ENCODE measurements at regions not wholly inside any gene's neighbourhood (a gene's known extent, or its start where the extent isn't known, plus 50 kb on each side); places are given as distances from the start of the nearest gene placed in this dataset.

DNA sequence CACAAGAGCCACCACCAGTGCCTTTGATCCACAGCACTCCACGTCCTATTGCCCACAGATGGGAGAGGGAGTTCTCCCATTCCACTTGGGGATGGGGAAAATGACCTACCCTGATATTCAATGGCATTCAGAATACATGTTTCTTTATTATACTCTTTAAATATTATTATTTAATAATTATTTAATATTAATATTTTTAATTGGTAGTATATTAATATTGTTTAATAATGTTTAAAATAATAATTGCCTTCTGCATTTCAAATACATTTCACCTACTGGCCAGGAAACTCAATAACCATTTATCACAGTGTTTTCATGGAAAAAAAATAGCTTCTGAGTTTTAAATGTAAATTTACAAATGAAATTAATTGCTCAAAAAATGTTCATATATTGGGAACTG lies 127.4 kb upstream of the G2E3 start:
- Mint-ChIP-seq H3K27ac (ENCODE audit: low read depth, unreplicated experiment) (no peak overlapping the region), H3K36me3 (ENCODE audit: insufficient read depth, unreplicated experiment) (no peaks in the 10 kb centered on the region), H3K4me3 (ENCODE audit: unreplicated experiment) (no peak overlapping the region), H3K27me3 (ENCODE audit: insufficient read depth, unreplicated experiment) (peaks cover 5% of the 10 kb centered on the region), H3K4me1 (ENCODE audit: insufficient read depth, unreplicated experiment) (no peaks in the 10 kb centered on the region), H3K9me3 (ENCODE audit: unreplicated experiment) (peaks cover 7% of the 10 kb centered on the region)
- no TSS peak for BruUV-seq (replicated peaks)
- intact Hi-C loops (cut with micrococcal nuclease), result no loop called here
- ChIA-PET CTCF (interaction anchor here (1.2 kb wide), 1 partner anchor 14 kb away, joined by 5 read pairs; no protein-coding TSS in a partner anchor), POLR2A (interaction anchor here (0.6 kb wide), 1 partner anchor 14 kb away, joined by 3 read pairs; no protein-coding TSS in a partner anchor)
- TF ChIP-seq, protein P1, sequence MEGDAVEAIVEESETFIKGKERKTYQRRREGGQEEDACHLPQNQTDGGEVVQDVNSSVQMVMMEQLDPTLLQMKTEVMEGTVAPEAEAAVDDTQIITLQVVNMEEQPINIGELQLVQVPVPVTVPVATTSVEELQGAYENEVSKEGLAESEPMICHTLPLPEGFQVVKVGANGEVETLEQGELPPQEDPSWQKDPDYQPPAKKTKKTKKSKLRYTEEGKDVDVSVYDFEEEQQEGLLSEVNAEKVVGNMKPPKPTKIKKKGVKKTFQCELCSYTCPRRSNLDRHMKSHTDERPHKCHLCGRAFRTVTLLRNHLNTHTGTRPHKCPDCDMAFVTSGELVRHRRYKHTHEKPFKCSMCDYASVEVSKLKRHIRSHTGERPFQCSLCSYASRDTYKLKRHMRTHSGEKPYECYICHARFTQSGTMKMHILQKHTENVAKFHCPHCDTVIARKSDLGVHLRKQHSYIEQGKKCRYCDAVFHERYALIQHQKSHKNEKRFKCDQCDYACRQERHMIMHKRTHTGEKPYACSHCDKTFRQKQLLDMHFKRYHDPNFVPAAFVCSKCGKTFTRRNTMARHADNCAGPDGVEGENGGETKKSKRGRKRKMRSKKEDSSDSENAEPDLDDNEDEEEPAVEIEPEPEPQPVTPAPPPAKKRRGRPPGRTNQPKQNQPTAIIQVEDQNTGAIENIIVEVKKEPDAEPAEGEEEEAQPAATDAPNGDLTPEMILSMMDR (IDR thresholded peaks at IDR 0.05; ENCODE audit: unreplicated experiment), result no peak
- no peak for DNase-seq (ENCODE audit: unreplicated experiment)

DNA sequence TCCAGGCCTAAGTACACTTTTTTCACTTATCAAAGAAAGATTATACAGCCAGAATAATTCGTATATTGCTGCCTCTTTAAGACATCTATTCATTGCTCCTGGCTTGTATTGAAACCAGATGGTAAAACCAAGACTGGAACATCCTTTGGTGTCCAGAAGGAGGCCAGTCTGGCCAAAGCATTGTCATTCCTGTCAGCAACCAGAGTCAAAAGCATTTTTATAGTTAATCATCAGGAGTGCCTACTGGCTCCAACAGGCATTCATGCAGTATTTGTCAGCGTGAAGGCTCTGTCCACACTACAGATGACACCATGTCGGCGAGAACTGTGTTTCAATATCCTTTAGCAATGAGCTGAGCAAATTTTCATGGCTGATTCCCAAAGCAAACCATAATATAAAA lies 118.0 kb upstream of the G2E3 start:
- intact Hi-C loops (cut with micrococcal nuclease), result loop anchor here (5.0 to 10.0 kb wide), 3 partner anchors 174 to 1686 kb away; no protein-coding TSS in a partner anchor
- no peak for DNase-seq (ENCODE audit: unreplicated experiment)

DNA sequence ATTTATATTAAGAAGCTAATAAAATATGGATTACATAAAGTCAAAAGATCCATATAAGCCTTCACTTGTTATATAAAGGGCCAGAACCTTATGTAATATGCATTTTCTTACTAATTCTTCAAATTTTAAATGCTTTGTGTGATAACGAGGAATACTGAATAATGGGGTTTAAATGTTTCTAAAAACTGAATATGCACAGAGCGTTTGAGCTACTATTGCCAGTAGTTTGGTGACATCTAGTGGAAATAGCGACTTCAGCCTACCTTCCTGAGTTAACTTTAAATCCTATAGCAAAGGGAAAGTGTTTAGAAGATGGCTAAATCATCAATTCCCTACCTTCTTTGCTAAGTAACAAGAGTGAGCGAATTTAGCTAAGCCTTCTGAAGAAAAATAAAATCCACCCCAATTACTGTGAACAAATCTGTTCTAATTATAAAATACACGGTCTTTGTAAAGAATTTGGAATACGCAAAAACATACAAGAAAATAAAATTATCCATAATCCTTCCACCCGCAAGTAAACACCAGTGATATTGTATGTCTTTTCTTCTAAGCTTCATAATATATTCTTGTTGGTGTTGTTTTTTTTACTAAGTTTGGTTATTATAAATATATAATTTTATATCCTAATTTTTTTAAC lies 115.5 kb upstream of the G2E3 start:
- CTCF ChIA-PET, result interaction anchor here (0.6 to 4.1 kb wide), 34 partner anchors 9 to 1689 kb away, joined by 3 to 52 read pairs (median 4); no protein-coding TSS in a partner anchor
- BruUV-seq (replicated peaks), result no TSS peak
- H3K27ac Mint-ChIP-seq (ENCODE audit: low read depth, unreplicated experiment), result no peak overlapping the region
- no peaks in the 10 kb centered on the region for H3K9me3 Mint-ChIP-seq (ENCODE audit: unreplicated experiment)
- peak; percentile 56 for DNase-seq (ENCODE audit: unreplicated experiment)
- POLR2A ChIA-PET, result interaction anchor here (0.6 to 1.3 kb wide), 3 partner anchors 9 to 173 kb away, joined by 3 to 5 read pairs (median 3); no protein-coding TSS in a partner anchor
- H3K27me3 Mint-ChIP-seq (ENCODE audit: insufficient read depth, unreplicated experiment), result peaks cover 24% of the 10 kb centered on the region
- TF ChIP-seq, protein P1 (IDR thresholded peaks at IDR 0.05; ENCODE audit: unreplicated experiment), result peak; percentile 57
- intact Hi-C loops (cut with micrococcal nuclease), result loop anchor here (1.0 to 10.0 kb wide), 5 partner anchors 68 to 1689 kb away; no protein-coding TSS in a partner anchor
- H3K36me3 Mint-ChIP-seq (ENCODE audit: insufficient read depth, unreplicated experiment), result no peaks in the 10 kb centered on the region
- no peak overlapping the region for H3K4me3 Mint-ChIP-seq (ENCODE audit: unreplicated experiment)
- no peaks in the 10 kb centered on the region for H3K4me1 Mint-ChIP-seq (ENCODE audit: insufficient read depth, unreplicated experiment)

More for the DNA sequence above, 118.0 kb upstream of the G2E3 start:
- no TSS peak for BruUV-seq (replicated peaks)
- TF ChIP-seq, protein P1 (IDR thresholded peaks at IDR 0.05; ENCODE audit: unreplicated experiment), result no peak
- Mint-ChIP-seq H3K27me3 (ENCODE audit: insufficient read depth, unreplicated experiment) (peaks cover 24% of the 10 kb centered on the region), H3K36me3 (ENCODE audit: insufficient read depth, unreplicated experiment) (no peaks in the 10 kb centered on the region), H3K27ac (ENCODE audit: low read depth, unreplicated experiment) (no peak overlapping the region), H3K4me1 (ENCODE audit: insufficient read depth, unreplicated experiment) (no peaks in the 10 kb centered on the region), H3K9me3 (ENCODE audit: unreplicated experiment) (no peaks in the 10 kb centered on the region), H3K4me3 (ENCODE audit: unreplicated experiment) (no peak overlapping the region)
- CTCF ChIA-PET, result interaction anchor here (1.0 to 4.1 kb wide), 2 partner anchors 66 to 170 kb away, joined by 3 to 52 read pairs; no protein-coding TSS in a partner anchor
- POLR2A ChIA-PET, result no interaction called here

DNA sequence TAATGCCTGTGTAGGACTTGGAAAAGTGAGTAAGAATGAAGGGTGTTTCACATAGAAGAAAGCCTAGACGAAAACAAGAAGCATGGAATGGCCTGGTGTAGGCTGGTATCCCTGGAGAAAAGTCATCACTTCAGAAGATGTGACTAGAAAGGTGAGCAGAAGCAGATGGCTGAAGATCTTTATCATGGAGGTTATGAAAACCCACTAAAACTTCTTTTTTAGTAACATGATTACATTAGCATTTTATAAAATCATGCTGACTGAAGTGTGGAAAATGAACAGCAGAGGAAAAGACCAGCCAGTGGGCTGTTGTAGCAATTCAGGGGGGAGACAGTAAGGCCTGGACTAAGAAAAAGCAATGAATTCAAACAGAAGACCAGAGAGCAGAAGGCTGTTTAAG lies 114.5 kb upstream of the G2E3 start:
- intact Hi-C loops (cut with micrococcal nuclease), result loop anchor here (5.0 to 10.0 kb wide), 3 partner anchors 170 to 1690 kb away; no protein-coding TSS in a partner anchor
- no peak for DNase-seq (ENCODE audit: unreplicated experiment)
- no TSS peak for BruUV-seq (replicated peaks)
- Mint-ChIP-seq H3K4me1 (ENCODE audit: insufficient read depth, unreplicated experiment) (no peaks in the 10 kb centered on the region), H3K4me3 (ENCODE audit: unreplicated experiment) (no peak overlapping the region), H3K27me3 (ENCODE audit: insufficient read depth, unreplicated experiment) (peaks cover 24% of the 10 kb centered on the region), H3K36me3 (ENCODE audit: insufficient read depth, unreplicated experiment) (no peaks in the 10 kb centered on the region), H3K9me3 (ENCODE audit: unreplicated experiment) (no peaks in the 10 kb centered on the region), H3K27ac (ENCODE audit: low read depth, unreplicated experiment) (no peak overlapping the region)
- POLR2A ChIA-PET, result no interaction called here
- CTCF ChIA-PET, result interaction anchor here (0.7 to 2.9 kb wide), 3 partner anchors 10 to 223 kb away, joined by 4 to 7 read pairs (median 4); no protein-coding TSS in a partner anchor
- TF ChIP-seq, protein P1 (IDR thresholded peaks at IDR 0.05; ENCODE audit: unreplicated experiment), result no peak
